ENCODE measurements at regions not wholly inside any gene's neighbourhood (a gene's known extent, or its start where the extent isn't known, plus 50 kb on each side); places are given as distances from the start of the nearest gene placed in this dataset.

DNA sequence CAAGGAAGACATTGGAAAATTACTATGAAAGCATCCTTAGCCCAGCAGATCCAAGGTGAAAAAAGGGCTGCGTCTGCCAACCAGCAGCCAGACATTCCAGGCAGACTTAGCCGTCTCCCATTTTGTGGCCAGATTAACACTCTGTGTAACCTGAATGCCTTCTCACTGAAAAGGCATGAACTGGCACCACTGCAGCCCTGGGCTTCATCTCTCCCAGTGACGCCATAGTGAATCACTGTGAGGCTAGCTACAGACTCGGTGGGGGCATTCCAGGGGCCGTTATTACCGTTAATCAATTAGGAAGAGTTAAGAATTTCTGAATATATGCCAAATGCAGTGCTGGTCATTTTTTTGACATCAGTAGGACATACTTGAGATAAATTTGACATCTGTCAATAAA lies 627.4 kb downstream of the LMO4 start:
- H3K9ac ChIP-seq (ENCODE audit: low read depth, low read length) = no peak overlapping the region
- H3K9me3 ChIP-seq (ENCODE audit: control insufficient read depth, insufficient read depth, low read length) = no peaks in the 10 kb centered on the region
- no peaks in the 10 kb centered on the region for H3K27me3 ChIP-seq (ENCODE audit: control insufficient read depth, insufficient read depth, low read length)
- H3K4me3 ChIP-seq (ENCODE audit: low read depth, low read length) = no peak overlapping the region
- H3K4me1 ChIP-seq (ENCODE audit: control insufficient read depth, insufficient read depth, low read length) = peaks cover 9% of the 10 kb centered on the region; the same call in 1 of the 2 replicates
- H3K27ac ChIP-seq (ENCODE audit: low read depth, low read length) = no peak overlapping the region
- no peaks in the 10 kb centered on the region for H3K36me3 ChIP-seq (ENCODE audit: control insufficient read depth, insufficient read depth, low read length)

DNA sequence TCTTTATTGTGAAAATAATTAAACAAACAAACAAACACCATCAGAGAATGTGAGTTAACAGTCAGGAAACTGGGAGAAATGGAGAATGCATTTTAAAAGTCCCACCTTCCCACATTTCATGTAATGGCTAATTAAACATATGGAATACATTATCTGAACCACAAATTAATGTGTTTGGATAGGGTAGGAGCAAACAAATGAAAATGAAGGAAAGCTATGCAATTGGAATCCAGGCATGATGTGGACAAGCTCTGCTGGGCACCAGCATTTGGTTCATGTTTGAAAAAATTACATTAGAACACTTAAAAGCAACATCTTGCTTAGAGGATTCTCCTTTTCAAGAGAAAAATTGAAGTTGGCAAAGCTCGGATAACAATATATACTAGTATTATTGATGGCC lies 628.1 kb downstream of the LMO4 start:
- Histone ChIP-seq H3K36me3 (ENCODE audit: control insufficient read depth, insufficient read depth, low read length) (no peaks in the 10 kb centered on the region), H3K27me3 (ENCODE audit: control insufficient read depth, insufficient read depth, low read length) (no peaks in the 10 kb centered on the region), H3K4me1 (ENCODE audit: control insufficient read depth, insufficient read depth, low read length) (0 out of 2 replicates have a peak, but pooled peaks cover 3% of the 10 kb centered on the region), H3K9ac (ENCODE audit: low read depth, low read length) (no peak overlapping the region), H3K27ac (ENCODE audit: low read depth, low read length) (no peak overlapping the region), H3K9me3 (ENCODE audit: control insufficient read depth, insufficient read depth, low read length) (no peaks in the 10 kb centered on the region), H3K4me3 (ENCODE audit: low read depth, low read length) (no peak overlapping the region)

DNA sequence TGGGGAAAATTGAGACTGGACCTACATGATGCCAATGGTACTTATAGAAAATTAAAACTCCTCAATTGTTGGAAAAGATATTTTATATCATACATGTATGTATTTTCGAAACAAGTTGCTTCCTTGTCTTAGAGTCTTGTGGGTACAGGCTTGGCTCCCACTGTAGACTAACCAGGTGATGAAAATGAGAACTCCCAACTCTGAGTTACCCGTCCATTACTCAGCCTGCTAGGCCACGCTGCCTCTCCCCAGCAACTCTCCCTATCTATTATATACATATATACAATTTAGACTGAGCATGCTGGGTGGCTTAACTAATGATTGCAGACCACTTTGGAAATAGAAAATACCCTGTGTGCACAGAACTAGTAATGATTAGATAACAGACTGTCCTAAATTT lies 628.7 kb downstream of the LMO4 start:
- no peaks in the 10 kb centered on the region for H3K9me3 ChIP-seq (ENCODE audit: control insufficient read depth, insufficient read depth, low read length)
- no peaks in the 10 kb centered on the region for H3K36me3 ChIP-seq (ENCODE audit: control insufficient read depth, insufficient read depth, low read length)
- no peak overlapping the region for H3K9ac ChIP-seq (ENCODE audit: low read depth, low read length)
- H3K27me3 ChIP-seq (ENCODE audit: control insufficient read depth, insufficient read depth, low read length) = no peaks in the 10 kb centered on the region
- H3K4me3 ChIP-seq (ENCODE audit: low read depth, low read length) = no peak overlapping the region
- H3K4me1 ChIP-seq (ENCODE audit: control insufficient read depth, insufficient read depth, low read length) = no peaks in the 10 kb centered on the region
- no peak overlapping the region for H3K27ac ChIP-seq (ENCODE audit: low read depth, low read length)

DNA sequence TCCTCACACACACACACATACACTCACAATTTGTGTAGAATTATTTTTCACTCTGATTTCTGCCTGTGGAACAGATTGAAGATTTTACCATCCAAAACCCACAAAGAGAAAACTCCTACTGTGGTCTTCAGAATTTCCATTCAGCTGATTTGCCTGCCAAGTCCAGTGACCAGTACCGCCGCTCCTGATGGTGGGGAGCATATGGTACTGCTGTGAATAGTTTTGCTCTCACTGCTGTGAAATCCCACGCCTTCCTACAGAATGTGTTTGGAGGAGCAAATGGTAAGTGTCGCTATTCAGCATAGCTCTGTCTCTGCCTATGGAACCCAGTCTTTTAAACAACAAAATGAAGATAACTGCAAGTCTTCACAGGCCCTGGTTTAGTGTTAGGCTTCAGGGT lies 629.5 kb downstream of the LMO4 start:
- H3K4me3 ChIP-seq (ENCODE audit: low read depth, low read length) = no peak overlapping the region
- no peak overlapping the region for H3K9ac ChIP-seq (ENCODE audit: low read depth, low read length)
- no peaks in the 10 kb centered on the region for H3K9me3 ChIP-seq (ENCODE audit: control insufficient read depth, insufficient read depth, low read length)
- no peaks in the 10 kb centered on the region for H3K4me1 ChIP-seq (ENCODE audit: control insufficient read depth, insufficient read depth, low read length)
- no peaks in the 10 kb centered on the region for H3K27me3 ChIP-seq (ENCODE audit: control insufficient read depth, insufficient read depth, low read length)
- H3K36me3 ChIP-seq (ENCODE audit: control insufficient read depth, insufficient read depth, low read length) = no peaks in the 10 kb centered on the region
- no peak overlapping the region for H3K27ac ChIP-seq (ENCODE audit: low read depth, low read length)

DNA sequence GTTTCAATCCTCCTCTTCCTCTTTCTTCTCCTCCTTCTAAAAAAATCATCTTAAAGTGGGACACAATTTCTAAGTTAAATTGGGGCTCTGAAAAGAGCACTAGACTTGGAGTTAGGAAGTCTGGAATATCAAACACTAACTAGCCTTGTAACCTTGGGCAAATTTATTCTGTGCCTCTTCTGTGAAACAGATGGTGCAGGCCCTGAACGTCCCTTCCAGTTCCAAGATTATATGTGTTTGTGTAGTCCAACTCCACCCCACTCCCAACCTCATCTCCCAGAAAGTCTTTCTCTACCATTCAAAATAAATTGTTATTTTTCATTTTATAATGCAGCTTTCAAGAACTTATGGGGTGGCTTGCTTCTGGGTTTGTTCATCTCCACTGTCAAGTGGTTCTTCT lies 630.0 kb downstream of the LMO4 start:
- Histone ChIP-seq H3K27ac (ENCODE audit: low read depth, low read length) (no peak overlapping the region), H3K9me3 (ENCODE audit: control insufficient read depth, insufficient read depth, low read length) (no peaks in the 10 kb centered on the region), H3K4me1 (ENCODE audit: control insufficient read depth, insufficient read depth, low read length) (no peaks in the 10 kb centered on the region), H3K27me3 (ENCODE audit: control insufficient read depth, insufficient read depth, low read length) (no peaks in the 10 kb centered on the region), H3K9ac (ENCODE audit: low read depth, low read length) (no peak overlapping the region), H3K4me3 (ENCODE audit: low read depth, low read length) (no peak overlapping the region), H3K36me3 (ENCODE audit: control insufficient read depth, insufficient read depth, low read length) (no peaks in the 10 kb centered on the region)

DNA sequence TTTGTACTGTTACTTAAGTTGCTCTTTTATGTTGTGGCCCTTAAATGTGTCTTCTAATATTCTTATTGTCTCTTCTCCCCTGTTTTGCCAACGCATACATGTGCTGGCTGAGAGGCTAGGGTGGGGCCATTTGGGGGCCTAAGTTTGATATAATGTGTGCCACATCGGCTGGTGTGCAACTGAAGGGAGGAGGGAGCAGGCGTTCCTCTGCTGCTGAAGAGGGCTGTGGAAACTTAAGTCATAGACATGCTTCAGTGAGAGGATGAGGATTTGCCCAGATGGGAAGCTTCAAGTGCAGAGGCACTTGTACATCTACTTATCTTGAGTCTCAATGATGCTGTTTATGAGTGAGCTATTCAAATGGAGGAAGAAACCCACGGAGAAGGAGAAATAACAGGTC lies 630.6 kb downstream of the LMO4 start:
- no peaks in the 10 kb centered on the region for H3K9me3 ChIP-seq (ENCODE audit: control insufficient read depth, insufficient read depth, low read length)
- H3K4me1 ChIP-seq (ENCODE audit: control insufficient read depth, insufficient read depth, low read length) = no peaks in the 10 kb centered on the region
- H3K9ac ChIP-seq (ENCODE audit: low read depth, low read length) = no peak overlapping the region
- no peak overlapping the region for H3K4me3 ChIP-seq (ENCODE audit: low read depth, low read length)
- no peak overlapping the region for H3K27ac ChIP-seq (ENCODE audit: low read depth, low read length)
- H3K36me3 ChIP-seq (ENCODE audit: control insufficient read depth, insufficient read depth, low read length) = no peaks in the 10 kb centered on the region
- H3K27me3 ChIP-seq (ENCODE audit: control insufficient read depth, insufficient read depth, low read length) = no peaks in the 10 kb centered on the region

DNA sequence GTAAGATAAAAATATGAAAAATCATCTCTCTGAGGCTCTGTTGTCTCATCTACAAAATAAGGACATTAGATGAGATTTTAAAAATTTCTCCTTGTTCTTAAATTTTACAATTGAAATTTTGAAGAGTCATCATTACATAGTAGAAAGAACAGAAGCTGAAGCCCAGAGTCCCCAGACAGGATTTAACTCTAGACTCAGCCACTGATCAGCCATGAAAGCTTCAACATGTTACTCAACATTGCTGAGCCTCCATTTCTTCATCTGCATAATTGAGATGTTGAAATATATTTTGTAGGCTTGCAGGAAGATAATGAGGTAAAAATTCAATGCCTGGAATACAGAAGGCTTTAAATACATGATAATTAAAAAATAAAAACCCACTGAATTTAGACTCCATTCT lies 633.3 kb downstream of the LMO4 start:
- no peak overlapping the region for H3K9ac ChIP-seq (ENCODE audit: low read depth, low read length)
- H3K4me3 ChIP-seq (ENCODE audit: low read depth, low read length) = no peak overlapping the region
- H3K4me1 ChIP-seq (ENCODE audit: control insufficient read depth, insufficient read depth, low read length) = no peaks in the 10 kb centered on the region
- H3K9me3 ChIP-seq (ENCODE audit: control insufficient read depth, insufficient read depth, low read length) = no peaks in the 10 kb centered on the region
- no peaks in the 10 kb centered on the region for H3K27me3 ChIP-seq (ENCODE audit: control insufficient read depth, insufficient read depth, low read length)
- H3K36me3 ChIP-seq (ENCODE audit: control insufficient read depth, insufficient read depth, low read length) = no peaks in the 10 kb centered on the region
- H3K27ac ChIP-seq (ENCODE audit: low read depth, low read length) = no peak overlapping the region

DNA sequence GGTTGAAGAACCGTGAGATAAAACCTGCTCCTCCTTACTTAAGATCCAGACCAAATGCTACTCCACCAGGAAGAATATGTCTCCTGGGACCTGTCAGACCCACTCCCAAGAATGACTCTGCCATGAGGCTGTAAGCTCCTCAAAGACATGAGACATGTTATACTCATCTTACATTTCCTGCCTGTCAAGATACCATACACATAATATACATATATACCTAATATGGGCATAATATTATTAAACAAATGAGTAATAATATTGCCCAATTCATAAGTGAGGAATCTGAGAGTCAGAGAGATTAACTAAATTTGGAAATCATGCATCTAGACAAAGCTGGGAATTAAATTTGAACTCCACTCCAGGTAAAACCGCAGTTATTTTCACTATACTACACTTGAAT lies 634.9 kb downstream of the LMO4 start:
- H3K9me3 ChIP-seq (ENCODE audit: control insufficient read depth, insufficient read depth, low read length) = no peaks in the 10 kb centered on the region
- H3K4me1 ChIP-seq (ENCODE audit: control insufficient read depth, insufficient read depth, low read length) = peaks cover 10% of the 10 kb centered on the region
- H3K9ac ChIP-seq (ENCODE audit: low read depth, low read length) = no peak overlapping the region
- H3K4me3 ChIP-seq (ENCODE audit: low read depth, low read length) = no peak overlapping the region
- no peaks in the 10 kb centered on the region for H3K36me3 ChIP-seq (ENCODE audit: control insufficient read depth, insufficient read depth, low read length)
- H3K27ac ChIP-seq (ENCODE audit: low read depth, low read length) = no peak overlapping the region
- no peaks in the 10 kb centered on the region for H3K27me3 ChIP-seq (ENCODE audit: control insufficient read depth, insufficient read depth, low read length)

DNA sequence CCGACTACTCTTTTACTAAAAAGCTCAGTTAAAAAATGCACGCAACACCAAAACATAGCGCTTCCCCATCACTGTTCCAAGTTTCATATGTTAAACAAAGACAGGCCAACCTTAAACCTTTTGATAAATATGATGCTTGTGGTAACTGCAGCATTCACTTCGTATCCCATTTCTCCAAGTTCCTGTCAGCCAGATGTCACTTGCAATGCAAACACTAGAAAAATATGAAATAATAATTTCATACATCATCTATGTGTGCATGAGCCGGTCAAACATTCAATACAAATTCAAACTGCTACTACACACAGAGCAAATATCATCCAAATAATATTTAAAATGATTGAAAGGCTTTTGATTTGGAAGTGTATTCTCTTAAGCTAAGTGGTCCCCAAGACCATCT lies 636.5 kb downstream of the LMO4 start:
- no peaks in the 10 kb centered on the region for H3K36me3 ChIP-seq (ENCODE audit: control insufficient read depth, insufficient read depth, low read length)
- no peaks in the 10 kb centered on the region for H3K27me3 ChIP-seq (ENCODE audit: control insufficient read depth, insufficient read depth, low read length)
- H3K27ac ChIP-seq (ENCODE audit: low read depth, low read length) = no peak overlapping the region
- peaks cover 20% of the 10 kb centered on the region for H3K4me1 ChIP-seq (ENCODE audit: control insufficient read depth, insufficient read depth, low read length)
- no peak overlapping the region for H3K4me3 ChIP-seq (ENCODE audit: low read depth, low read length)
- H3K9me3 ChIP-seq (ENCODE audit: control insufficient read depth, insufficient read depth, low read length) = no peaks in the 10 kb centered on the region
- no peak overlapping the region for H3K9ac ChIP-seq (ENCODE audit: low read depth, low read length)

DNA sequence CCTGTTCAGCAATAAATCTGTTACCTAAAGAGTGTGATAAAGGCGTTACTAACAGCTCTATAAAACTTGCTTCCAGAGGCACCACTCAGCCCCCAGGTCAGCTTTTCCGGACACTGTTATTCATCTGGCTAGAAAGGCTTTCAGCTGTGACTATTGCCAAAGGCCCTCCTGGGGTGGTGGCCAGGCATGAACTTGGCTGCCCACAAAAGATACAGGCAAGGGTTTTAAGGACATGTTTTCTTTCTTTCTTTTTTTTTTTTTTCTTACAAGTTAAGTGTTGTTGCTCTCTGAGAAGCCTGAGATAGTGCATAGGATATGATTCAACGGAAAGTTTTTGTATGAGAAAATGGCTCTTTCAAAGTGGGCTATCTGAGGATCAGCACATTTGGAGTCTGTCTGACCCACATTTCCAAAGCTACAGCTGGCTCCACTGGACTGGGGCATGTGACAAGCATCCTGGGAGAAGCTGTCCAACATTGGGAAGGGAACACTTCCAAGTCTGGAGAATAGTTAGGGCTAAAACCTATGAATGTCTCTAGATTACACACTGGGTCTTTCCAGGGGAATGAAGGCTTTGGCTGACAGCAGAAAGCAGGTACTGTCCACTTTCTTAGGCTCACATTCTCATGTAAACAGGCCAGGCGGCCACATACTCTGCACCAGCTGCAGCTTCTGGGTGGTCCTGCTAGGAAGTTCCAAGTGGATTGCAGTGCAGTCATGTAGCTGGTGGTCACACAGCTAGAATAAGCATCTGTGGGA lies 639.7 kb downstream of the LMO4 start:
- no peaks in the 10 kb centered on the region for H3K36me3 ChIP-seq (ENCODE audit: control insufficient read depth, insufficient read depth, low read length)
- H3K4me3 ChIP-seq (ENCODE audit: low read depth, low read length) = no peak overlapping the region
- H3K9ac ChIP-seq (ENCODE audit: low read depth, low read length) = 0 out of 2 replicates have a peak overlapping the region, but pooled peaks have one; percentile 23
- H3K4me1 ChIP-seq (ENCODE audit: control insufficient read depth, insufficient read depth, low read length) = peaks cover 23% of the 10 kb centered on the region
- no peaks in the 10 kb centered on the region for H3K9me3 ChIP-seq (ENCODE audit: control insufficient read depth, insufficient read depth, low read length)
- peak overlapping the region; percentile 47 for H3K27ac ChIP-seq (ENCODE audit: low read depth, low read length)
- H3K27me3 ChIP-seq (ENCODE audit: control insufficient read depth, insufficient read depth, low read length) = no peaks in the 10 kb centered on the region

DNA sequence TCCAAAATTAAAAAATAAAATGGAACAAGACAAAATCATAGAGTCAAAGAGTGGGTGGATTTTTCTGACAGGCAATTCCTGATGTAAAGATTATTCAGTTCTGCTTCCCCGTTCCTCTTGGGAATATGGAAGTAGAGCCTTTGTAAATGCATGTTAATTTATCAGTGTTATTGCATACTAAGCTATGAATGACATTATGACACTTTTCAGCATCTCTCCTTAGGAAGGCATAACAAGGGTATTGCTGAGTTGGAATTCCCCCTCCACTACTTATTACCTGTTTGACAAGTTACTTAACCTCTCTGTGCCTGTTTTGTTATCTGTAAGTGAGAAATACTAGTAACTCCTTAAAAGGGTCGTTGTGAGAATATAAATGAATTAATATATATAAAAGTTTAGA lies 640.4 kb downstream of the LMO4 start:
- peaks cover 30% of the 10 kb centered on the region for H3K4me1 ChIP-seq (ENCODE audit: control insufficient read depth, insufficient read depth, low read length)
- H3K4me3 ChIP-seq (ENCODE audit: low read depth, low read length) = no peak overlapping the region
- peak overlapping the region; percentile 47 for H3K27ac ChIP-seq (ENCODE audit: low read depth, low read length)
- no peaks in the 10 kb centered on the region for H3K9me3 ChIP-seq (ENCODE audit: control insufficient read depth, insufficient read depth, low read length)
- H3K9ac ChIP-seq (ENCODE audit: low read depth, low read length) = no peak overlapping the region
- H3K27me3 ChIP-seq (ENCODE audit: control insufficient read depth, insufficient read depth, low read length) = no peaks in the 10 kb centered on the region
- no peaks in the 10 kb centered on the region for H3K36me3 ChIP-seq (ENCODE audit: control insufficient read depth, insufficient read depth, low read length)

All from HUES48 (cell line).